ENCODE measurements at regions not wholly inside any gene's neighbourhood (a gene's known extent, or its start where the extent isn't known, plus 50 kb on each side); places are given as distances from the start of the nearest gene placed in this dataset.

DNA sequence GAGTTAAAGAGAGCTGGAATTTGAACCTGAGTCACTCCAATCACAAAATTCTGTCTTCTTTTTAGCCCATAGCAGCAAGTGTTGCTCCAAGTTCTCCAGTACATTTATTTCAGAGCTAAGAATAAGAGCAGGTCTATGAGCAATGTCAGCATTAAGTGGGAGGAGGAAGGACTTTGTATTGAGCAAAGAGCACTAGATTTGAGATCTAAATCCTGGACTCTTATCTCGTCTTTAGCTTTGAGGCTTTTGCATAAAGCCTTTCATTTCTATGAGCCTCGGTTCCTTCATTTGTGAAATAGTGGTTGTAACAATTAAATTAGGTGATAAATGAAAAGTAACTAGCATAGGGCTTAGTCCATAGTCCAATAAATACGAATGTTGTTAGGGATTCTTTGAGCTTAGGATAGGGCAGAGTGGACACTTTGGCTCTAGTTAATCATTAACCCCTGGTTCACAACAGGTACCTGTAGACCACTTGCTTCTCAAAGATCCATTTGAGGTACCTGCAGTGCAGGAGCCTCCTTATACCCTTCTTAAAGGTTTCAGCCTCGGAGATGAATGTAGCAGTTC lies 464.1 kb upstream of the KLF4 start:
- Histone ChIP-seq H3K4me1 (ENCODE audit: insufficient read depth) (no peaks in the 10 kb centered on the region), H3K4me3 (no peak overlapping the region), H3K27me3 (no peaks in the 10 kb centered on the region), H3K36me3 (no peaks in the 10 kb centered on the region), H3K9me3 (no peaks in the 10 kb centered on the region), H3K27ac (no peak overlapping the region)
- DNase-seq, result no peak
- intact Hi-C loops (cut with DNase I), result no loop called here
- no peak for TF ChIP-seq POLR2A (IDR thresholded peaks at IDR 0.05)
- no peak for TF ChIP-seq CTCF (IDR thresholded peaks at IDR 0.05)
- TF ChIP-seq EP300 (IDR thresholded peaks at IDR 0.05), result no peak
- 79 to 86% (median 86%) methylated on average over 4 of the region's 4 CpGs for WGBS, 3 donors

GRCh38 chr9:107952773-107953172 lies 463.2 kb upstream of the KLF4 start:
- Histone ChIP-seq H3K27me3 (no peaks in the 10 kb centered on the region), H3K9me3 (no peaks in the 10 kb centered on the region), H3K36me3 (no peaks in the 10 kb centered on the region), H3K4me3 (no peak overlapping the region), H3K27ac (no peak overlapping the region), H3K4me1 (ENCODE audit: insufficient read depth) (no peaks in the 10 kb centered on the region)
- no peak for TF ChIP-seq POLR2A (IDR thresholded peaks at IDR 0.05)
- TF ChIP-seq EP300 (IDR thresholded peaks at IDR 0.05), result no peak
- TF ChIP-seq CTCF (IDR thresholded peaks at IDR 0.05), result no peak
- intact Hi-C loops (cut with DNase I), result no loop called here
- no peak for DNase-seq
- WGBS, 3 donors, result 89 to 97% (median 91%) methylated on average over 1 of the region's 1 CpG

DNA sequence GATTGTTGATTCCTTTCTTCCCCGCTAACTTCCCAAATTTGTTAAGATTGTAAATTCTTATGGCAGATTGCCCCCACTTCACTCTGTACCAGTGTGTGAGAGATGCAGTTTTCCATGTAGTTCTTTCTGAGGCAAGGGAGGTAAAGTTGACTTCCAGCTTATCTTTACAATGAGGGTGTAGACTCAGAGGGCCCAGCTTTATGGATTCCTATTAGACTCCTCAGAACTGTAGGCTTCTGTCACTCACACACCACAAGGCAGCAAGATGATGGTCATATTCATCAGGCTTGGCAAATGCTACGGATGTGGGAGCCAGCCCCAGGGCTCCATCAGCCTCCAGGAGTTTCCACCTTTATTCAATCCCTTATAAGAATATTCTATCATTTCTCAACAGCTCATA lies 461.9 kb upstream of the KLF4 start:
- Histone ChIP-seq H3K9me3 (no peaks in the 10 kb centered on the region), H3K27me3 (no peaks in the 10 kb centered on the region), H3K4me3 (no peak overlapping the region), H3K36me3 (no peaks in the 10 kb centered on the region), H3K4me1 (ENCODE audit: insufficient read depth) (no peaks in the 10 kb centered on the region), H3K27ac (no peak overlapping the region)
- no peak for DNase-seq
- intact Hi-C loops (cut with DNase I), result no loop called here
- 90 to 93% (median 92%) methylated on average over 2 of the region's 2 CpGs for WGBS, 3 donors
- TF ChIP-seq CTCF (IDR thresholded peaks at IDR 0.05), result no peak
- TF ChIP-seq POLR2A (IDR thresholded peaks at IDR 0.05), result no peak
- TF ChIP-seq EP300 (IDR thresholded peaks at IDR 0.05), result no peak

GRCh38 chr9:107949061-107949460 lies 459.5 kb upstream of the KLF4 start:
- 84 to 91% (median 91%) methylated on average over 4 of the region's 4 CpGs for WGBS, 3 donors
- H3K27ac ChIP-seq, result no peak overlapping the region
- DNase-seq, result no peak
- intact Hi-C loops (cut with DNase I), result no loop called here
- H3K4me1 ChIP-seq (ENCODE audit: insufficient read depth), result no peaks in the 10 kb centered on the region
- no peaks in the 10 kb centered on the region for H3K9me3 ChIP-seq
- no peaks in the 10 kb centered on the region for H3K27me3 ChIP-seq
- no peak for TF ChIP-seq CTCF (IDR thresholded peaks at IDR 0.05)
- TF ChIP-seq POLR2A (IDR thresholded peaks at IDR 0.05), result no peak
- TF ChIP-seq EP300 (IDR thresholded peaks at IDR 0.05), result no peak
- H3K4me3 ChIP-seq, result no peak overlapping the region
- no peaks in the 10 kb centered on the region for H3K36me3 ChIP-seq
